DMS153 (cell line): ENCODE measurements at regions not wholly inside any gene's neighbourhood (a gene's known extent, or its start where the extent isn't known, plus 50 kb on each side); places are given as distances from the start of the nearest gene placed in this dataset.
A peak's percentile ranks its signal among the peaks of the same experiment; 100 is the strongest.
"Not testable (repeated sequence)": the region's sequence is repeated elsewhere in the genome, so short reads cannot be mapped to it uniquely, and the experiment has no call there.

Experiments
- DNase-seq: peaks from one replicate; lab custom pipeline; 2025; lab: John Stamatoyannopoulos, UW

- DNase-seq: no peak
Measured at GRCh38 chr13:48844676-48845075, 131.0 kb upstream of the FNDC3A start.

- DNase-seq: no peak
Measured at GRCh38 chr13:48849515-48849914, 126.2 kb upstream of the FNDC3A start.

GRCh38 chr13:48851707-48852106 lies 124.0 kb upstream of the FNDC3A start:
- no peak for DNase-seq

- no peak for DNase-seq
Measured at GRCh38 chr13:48852911-48853727, 122.6 kb upstream of the FNDC3A start.

- no peak for DNase-seq
Measured at GRCh38 chr13:48853728-48854102, 122.0 kb upstream of the FNDC3A start.

GRCh38 chr13:48857576-48857975 lies 118.1 kb upstream of the FNDC3A start:
- DNase-seq: peak; percentile 12

GRCh38 chr13:48858122-48858902 lies 117.4 kb upstream of the FNDC3A start:
- no peak for DNase-seq

GRCh38 chr13:48859272-48860105 lies 116.2 kb upstream of the FNDC3A start:
- peak; percentile 20 for DNase-seq

- no peak for DNase-seq
Measured at GRCh38 chr13:48860364-48860763, 115.3 kb upstream of the FNDC3A start.

- DNase-seq: no peak
Measured at GRCh38 chr13:48862572-48862971, 113.1 kb upstream of the FNDC3A start.

GRCh38 chr13:48864100-48864499 lies 111.6 kb upstream of the FNDC3A start:
- DNase-seq: no peak

GRCh38 chr13:48866249-48866648 lies 109.5 kb upstream of the FNDC3A start:
- no peak for DNase-seq

GRCh38 chr13:48873081-48873480 lies 102.6 kb upstream of the FNDC3A start:
- no peak for DNase-seq

- DNase-seq: no peak
Measured at GRCh38 chr13:48873587-48873986, 102.1 kb upstream of the FNDC3A start.

- DNase-seq: no peak
Measured at GRCh38 chr13:48874165-48874564, 101.5 kb upstream of the FNDC3A start.

- DNase-seq: no peak
Measured at GRCh38 chr13:48875047-48875446, 100.7 kb upstream of the FNDC3A start.

- DNase-seq: no peak
Measured at GRCh38 chr13:48876289-48876688, 99.4 kb upstream of the FNDC3A start.

GRCh38 chr13:48879432-48879831 lies 96.3 kb upstream of the FNDC3A start:
- no peak for DNase-seq

- DNase-seq: no peak
Measured at GRCh38 chr13:48879854-48880253, 95.9 kb upstream of the FNDC3A start.

GRCh38 chr13:48883786-48884185 lies 91.9 kb upstream of the FNDC3A start:
- DNase-seq: not testable (repeated sequence)

GRCh38 chr13:48885027-48885395 lies 90.7 kb upstream of the FNDC3A start:
- DNase-seq: no peak

- no peak for DNase-seq
Measured at GRCh38 chr13:48888613-48889012, 87.1 kb upstream of the FNDC3A start.

GRCh38 chr13:48890391-48890790 lies 85.3 kb upstream of the FNDC3A start:
- DNase-seq: no peak
